ENCODE measurements at regions not wholly inside any gene's neighbourhood (a gene's known extent, or its start where the extent isn't known, plus 50 kb on each side); places are given as distances from the start of the nearest gene placed in this dataset. TPM values are rescaled to one million over a fixed set of nuclear protein-coding genes. Genes with fewer than 3 reads are reported as not detected.

DNA sequence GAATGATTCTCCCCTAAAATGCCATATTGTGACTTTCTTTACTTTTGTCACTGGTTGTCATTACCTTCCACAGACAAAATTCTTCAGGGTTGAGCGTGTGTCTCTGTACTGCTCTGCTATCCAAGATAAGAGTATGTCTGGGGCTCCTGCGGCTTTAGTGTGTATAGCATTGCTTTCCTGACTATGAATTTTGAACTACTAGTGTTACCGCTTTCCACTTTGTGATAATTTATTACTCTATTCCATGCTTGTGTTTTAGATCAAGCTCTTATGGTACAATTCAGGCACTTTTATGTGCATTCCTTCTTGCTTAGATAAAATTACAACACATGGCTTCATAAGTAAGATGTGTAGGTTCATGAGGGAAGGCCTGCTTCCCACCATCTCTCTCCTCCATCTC is 51.5 kb upstream of the MEF2C start:
- no peak overlapping the region for H3K4me3 ChIP-seq (ENCODE audit: low read depth, low read length, poor library complexity, severe bottlenecking)
- no TSS peak for BruUV-seq (replicated peaks)
- H3K4me2 ChIP-seq (ENCODE audit: low read length): no peak overlapping the region
- ChIA-PET POLR2A (interaction anchor here (0.7 to 2.5 kb wide), 4 partner anchors 8 to 1136 kb away, joined by 3 to 7 read pairs (median 4); no protein-coding TSS in a partner anchor), CTCF (ENCODE audit: unreplicated experiment) (no interaction called here)
- no peaks in the 10 kb centered on the region for H3K4me1 ChIP-seq (ENCODE audit: insufficient read depth, low read length, poor library complexity, severe bottlenecking)
- DNase-seq (ENCODE audit: low spot score): no peak
- TF ChIP-seq EZH2phosphoT487 (IDR thresholded peaks at IDR 0.05; ENCODE audit: borderline replicate concordance, low read depth, low read length): no peak
- TF ChIP-seq, protein P1, sequence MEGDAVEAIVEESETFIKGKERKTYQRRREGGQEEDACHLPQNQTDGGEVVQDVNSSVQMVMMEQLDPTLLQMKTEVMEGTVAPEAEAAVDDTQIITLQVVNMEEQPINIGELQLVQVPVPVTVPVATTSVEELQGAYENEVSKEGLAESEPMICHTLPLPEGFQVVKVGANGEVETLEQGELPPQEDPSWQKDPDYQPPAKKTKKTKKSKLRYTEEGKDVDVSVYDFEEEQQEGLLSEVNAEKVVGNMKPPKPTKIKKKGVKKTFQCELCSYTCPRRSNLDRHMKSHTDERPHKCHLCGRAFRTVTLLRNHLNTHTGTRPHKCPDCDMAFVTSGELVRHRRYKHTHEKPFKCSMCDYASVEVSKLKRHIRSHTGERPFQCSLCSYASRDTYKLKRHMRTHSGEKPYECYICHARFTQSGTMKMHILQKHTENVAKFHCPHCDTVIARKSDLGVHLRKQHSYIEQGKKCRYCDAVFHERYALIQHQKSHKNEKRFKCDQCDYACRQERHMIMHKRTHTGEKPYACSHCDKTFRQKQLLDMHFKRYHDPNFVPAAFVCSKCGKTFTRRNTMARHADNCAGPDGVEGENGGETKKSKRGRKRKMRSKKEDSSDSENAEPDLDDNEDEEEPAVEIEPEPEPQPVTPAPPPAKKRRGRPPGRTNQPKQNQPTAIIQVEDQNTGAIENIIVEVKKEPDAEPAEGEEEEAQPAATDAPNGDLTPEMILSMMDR (conservative IDR thresholded peaks at IDR 0.05; ENCODE audit: low read length): no peak
- H3K9me3 ChIP-seq (ENCODE audit: low read length): no peaks in the 10 kb centered on the region
- H4K20me1 ChIP-seq (ENCODE audit: insufficient read depth, low read length): no peaks in the 10 kb centered on the region
- H3K27ac ChIP-seq (ENCODE audit: low read depth, low read length, poor library complexity, severe bottlenecking): no peak overlapping the region
- intact Hi-C loops (cut with micrococcal nuclease; ENCODE audit: unreplicated experiment): no loop called here
- H3K9me2 ChIP-seq (ENCODE audit: insufficient read depth, low read length): no peaks in the 10 kb centered on the region
- no peaks in the 10 kb centered on the region for H3K79me2 ChIP-seq (ENCODE audit: insufficient read depth, low read depth, low read length)
- H2AFZ ChIP-seq (ENCODE audit: low read length): no peak overlapping the region
- no peaks in the 10 kb centered on the region for H3K36me3 ChIP-seq (ENCODE audit: insufficient read depth, low read length)

Small RNAs in the stretch of these regions (microRNA-seq; reads per million reads assigned to microRNA genes)
- not detected for gene MIR3660 (ENCODE audit: borderline replicate concordance)

Small RNAs in the stretch of these regions (small RNA-seq; reads per million reads assigned to genes)
- not detected for gene MIR3660

All from OCI-LY7 (cell line).